ENCODE measurements at regions not wholly inside any gene's neighbourhood (a gene's known extent, or its start where the extent isn't known, plus 50 kb on each side); places are given as distances from the start of the nearest gene placed in this dataset.

GRCh38 chr17:77637818-77638575, 320.5 kb upstream of the TNRC6C start:
- DNase-seq (ENCODE audit: low spot score) = no peak
- POLR2A ChIA-PET (ENCODE audit: low non-redundant PET) = no interaction called here
- no peak overlapping the region for H3K27ac ChIP-seq
- CTCF ChIA-PET = no interaction called here
- TF ChIP-seq, protein P1, sequence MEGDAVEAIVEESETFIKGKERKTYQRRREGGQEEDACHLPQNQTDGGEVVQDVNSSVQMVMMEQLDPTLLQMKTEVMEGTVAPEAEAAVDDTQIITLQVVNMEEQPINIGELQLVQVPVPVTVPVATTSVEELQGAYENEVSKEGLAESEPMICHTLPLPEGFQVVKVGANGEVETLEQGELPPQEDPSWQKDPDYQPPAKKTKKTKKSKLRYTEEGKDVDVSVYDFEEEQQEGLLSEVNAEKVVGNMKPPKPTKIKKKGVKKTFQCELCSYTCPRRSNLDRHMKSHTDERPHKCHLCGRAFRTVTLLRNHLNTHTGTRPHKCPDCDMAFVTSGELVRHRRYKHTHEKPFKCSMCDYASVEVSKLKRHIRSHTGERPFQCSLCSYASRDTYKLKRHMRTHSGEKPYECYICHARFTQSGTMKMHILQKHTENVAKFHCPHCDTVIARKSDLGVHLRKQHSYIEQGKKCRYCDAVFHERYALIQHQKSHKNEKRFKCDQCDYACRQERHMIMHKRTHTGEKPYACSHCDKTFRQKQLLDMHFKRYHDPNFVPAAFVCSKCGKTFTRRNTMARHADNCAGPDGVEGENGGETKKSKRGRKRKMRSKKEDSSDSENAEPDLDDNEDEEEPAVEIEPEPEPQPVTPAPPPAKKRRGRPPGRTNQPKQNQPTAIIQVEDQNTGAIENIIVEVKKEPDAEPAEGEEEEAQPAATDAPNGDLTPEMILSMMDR (conservative IDR thresholded peaks at IDR 0.05; ENCODE audit: low read depth) = no peak

- POLR2A ChIA-PET (ENCODE audit: low non-redundant PET) = no interaction called here
- no peak for DNase-seq (ENCODE audit: low spot score)
- CTCF ChIA-PET = interaction anchor here (0.6 to 1.1 kb wide), 4 partner anchors 9 to 419 kb away, joined by 3 to 6 read pairs (median 4); no protein-coding TSS in a partner anchor
- H3K27ac ChIP-seq = no peak overlapping the region
- TF ChIP-seq, protein P1 (conservative IDR thresholded peaks at IDR 0.05; ENCODE audit: low read depth) = no peak
Measured at GRCh38 chr17:77640252-77640651, 318.3 kb upstream of the TNRC6C start.

DNA sequence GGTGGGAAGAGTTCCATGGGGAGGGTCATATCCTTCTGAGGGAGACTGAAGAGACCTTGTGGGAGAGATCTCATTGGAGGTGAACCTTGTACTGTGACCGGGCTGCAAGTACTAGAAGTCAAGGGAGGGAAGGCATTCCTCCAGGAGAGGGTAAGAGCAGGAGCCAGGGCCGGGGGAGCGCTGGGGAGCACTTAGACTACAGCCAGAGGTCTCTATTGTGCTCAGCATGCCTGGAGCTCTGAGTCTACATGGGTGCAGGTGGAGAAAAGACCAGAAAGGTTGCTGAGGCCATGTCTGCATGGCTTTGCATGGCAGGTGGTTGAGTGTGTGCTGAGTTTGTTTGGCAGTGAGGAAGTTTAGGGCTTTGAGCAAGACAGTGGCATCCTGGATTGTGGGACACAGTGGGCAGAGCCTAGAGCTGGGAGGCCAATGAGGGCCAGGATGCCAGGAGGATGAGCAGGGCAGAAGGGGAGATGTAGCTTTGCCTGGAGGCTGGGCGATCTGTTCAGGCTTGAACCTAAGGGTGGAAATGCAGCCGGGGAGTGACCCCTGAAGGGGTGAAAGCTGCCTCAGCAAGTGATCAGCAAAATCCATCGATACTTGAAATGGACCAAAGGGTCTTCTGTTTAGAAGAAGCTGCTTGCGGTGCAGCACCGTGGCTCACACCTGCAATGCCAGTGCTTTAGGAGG, 317.4 kb upstream of the TNRC6C start:
- no peak for DNase-seq (ENCODE audit: low spot score)
- ChIA-PET POLR2A (ENCODE audit: low non-redundant PET) (no interaction called here), CTCF (interaction anchor here (0.5 to 0.6 kb wide), 2 partner anchors 418 to 1103 kb away, joined by 3 to 4 read pairs; no protein-coding TSS in a partner anchor)
- H3K27ac ChIP-seq = no peak overlapping the region
- TF ChIP-seq, protein P1 (conservative IDR thresholded peaks at IDR 0.05; ENCODE audit: low read depth) = no peak

DNA sequence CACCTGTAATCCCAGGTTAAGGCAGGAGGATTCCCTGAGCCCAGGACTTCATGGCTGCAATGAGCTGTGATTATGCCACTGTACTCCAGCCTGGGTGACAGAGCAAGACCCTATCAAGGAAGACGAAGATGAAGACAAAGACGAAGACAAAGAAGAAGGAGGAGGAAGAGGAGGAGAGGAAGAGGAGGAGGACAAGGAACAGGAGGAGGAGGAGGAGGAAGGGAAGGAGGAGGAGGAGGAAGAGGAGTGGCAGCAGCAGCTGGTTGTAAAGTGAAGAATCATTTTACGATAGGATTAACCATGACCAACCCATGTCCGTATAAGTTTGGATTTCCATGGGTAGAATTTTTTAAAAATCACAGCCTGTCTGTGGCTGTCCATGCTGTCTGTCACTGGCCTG, 316.8 kb upstream of the TNRC6C start:
- DNase-seq (ENCODE audit: low spot score) = no peak
- CTCF ChIA-PET = interaction anchor here (0.6 kb wide), 1 partner anchor 241 kb away, joined by 3 read pairs; no protein-coding TSS in a partner anchor
- TF ChIP-seq, protein P1 (conservative IDR thresholded peaks at IDR 0.05; ENCODE audit: low read depth) = no peak
- POLR2A ChIA-PET (ENCODE audit: low non-redundant PET) = no interaction called here
- H3K27ac ChIP-seq = no peak overlapping the region

- TF ChIP-seq, protein P1 (conservative IDR thresholded peaks at IDR 0.05; ENCODE audit: low read depth) = no peak
- H3K27ac ChIP-seq = no peak overlapping the region
- CTCF ChIA-PET = interaction anchor here (0.7 kb wide), 1 partner anchor 50 kb away, joined by 3 read pairs; no protein-coding TSS in a partner anchor
- no peak for DNase-seq (ENCODE audit: low spot score)
- POLR2A ChIA-PET (ENCODE audit: low non-redundant PET) = no interaction called here
Measured at GRCh38 chr17:77644181-77645071, 314.1 kb upstream of the TNRC6C start.
